ENCODE measurements at regions not wholly inside any gene's neighbourhood (a gene's known extent, or its start where the extent isn't known, plus 50 kb on each side); places are given as distances from the start of the nearest gene placed in this dataset.
"Not testable (repeated sequence)": the region's sequence is repeated elsewhere in the genome, so short reads cannot be mapped to it uniquely, and the experiment has no call there.

GRCh38 chrX:117458243-117458968 is 658.2 kb downstream of the KLHL13 start:
- DNase-seq: no peak

DNA sequence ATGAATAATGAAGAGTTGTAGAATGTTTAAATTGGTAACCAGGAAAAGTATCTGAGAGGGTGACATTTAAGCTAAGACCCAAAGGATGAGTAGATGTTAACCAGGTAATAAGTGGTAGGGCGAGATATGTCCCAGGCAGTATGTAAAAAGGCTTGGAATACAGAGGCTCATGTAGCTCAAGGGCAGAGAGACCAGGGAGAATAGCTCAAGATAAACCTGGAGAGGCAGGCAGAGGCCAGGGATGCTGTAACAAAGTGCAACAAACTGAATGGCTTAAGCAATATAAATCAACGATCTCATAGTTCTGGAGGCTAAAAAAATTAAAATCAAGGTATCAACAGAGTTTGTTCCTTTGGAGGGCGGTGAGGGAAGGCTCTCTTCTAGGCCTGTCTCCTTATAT is 660.8 kb downstream of the KLHL13 start:
- no peak for DNase-seq

DNA sequence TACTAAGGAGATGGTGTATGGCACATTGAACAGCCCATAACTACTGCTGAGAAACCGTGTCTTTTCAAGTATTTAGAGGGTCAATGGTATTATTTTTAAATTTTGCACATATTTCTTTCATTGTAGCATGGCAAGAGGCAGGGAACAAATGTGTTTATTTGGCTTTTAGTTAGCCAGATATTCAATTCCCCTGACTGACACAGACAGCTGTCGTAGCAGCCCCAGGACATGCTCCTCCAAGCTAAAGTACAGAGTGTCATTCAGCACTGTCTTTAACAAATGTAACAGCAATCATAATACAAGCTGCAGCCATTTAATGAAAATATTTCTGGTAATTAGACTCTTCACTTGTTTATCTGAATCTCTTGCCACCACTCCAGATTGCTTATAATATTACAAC is 687.1 kb downstream of the KLHL13 start:
- no peak for DNase-seq

- DNase-seq: no peak
Measured at GRCh38 chrX:117407449-117408150, 709.0 kb downstream of the KLHL13 start.

DNA sequence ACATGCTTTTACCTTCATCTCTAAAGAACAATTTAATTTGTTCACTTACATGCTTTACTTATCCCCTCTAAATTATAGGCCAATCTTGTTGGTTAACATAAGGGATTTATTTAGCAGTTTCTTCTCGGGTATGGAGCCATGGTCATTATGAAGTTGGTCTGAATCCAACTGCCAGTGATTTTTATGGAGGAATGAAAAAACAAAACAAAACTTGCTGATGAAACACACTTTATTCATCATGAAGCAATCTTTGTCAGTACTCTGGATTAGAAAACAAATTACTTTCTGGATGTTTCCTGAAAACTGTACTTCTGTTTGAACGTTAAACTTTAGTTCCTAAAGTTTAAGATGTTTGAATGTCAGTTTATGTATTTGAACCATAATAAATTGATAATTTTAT is 715.8 kb downstream of the KLHL13 start:
- DNase-seq: no peak

GRCh38 chrX:117400005-117400404 is 716.6 kb downstream of the KLHL13 start:
- DNase-seq: no peak

- no peak for DNase-seq
Measured at GRCh38 chrX:117397844-117398243, 718.8 kb downstream of the KLHL13 start.

GRCh38 chrX:117394506-117395070 is 722.0 kb downstream of the KLHL13 start:
- not testable (repeated sequence) for DNase-seq

GRCh38 chrX:117392360-117392759 is 724.2 kb downstream of the KLHL13 start:
- not testable (repeated sequence) for DNase-seq

GRCh38 chrX:117376460-117376859 is 740.1 kb downstream of the KLHL13 start:
- no peak for DNase-seq

DNA sequence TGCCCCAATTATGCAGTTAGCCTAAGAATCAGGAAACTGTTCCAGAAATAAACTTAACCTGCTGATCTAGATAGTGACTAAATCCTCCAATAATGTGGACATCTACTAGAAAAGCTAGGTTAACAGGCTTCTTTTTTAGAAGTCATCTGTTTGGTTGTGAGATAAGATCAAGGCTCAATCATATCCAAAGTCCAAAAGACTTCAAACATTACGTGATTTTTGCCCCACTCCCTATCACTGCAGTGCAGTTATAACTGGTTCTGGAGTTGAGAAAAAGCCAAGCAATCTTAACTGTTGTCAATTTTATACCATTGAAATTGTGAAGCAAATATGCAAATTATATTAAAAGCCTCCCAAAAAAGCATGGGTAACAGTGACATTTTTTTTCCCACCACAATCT is 781.4 kb downstream of the KLHL13 start:
- no peak for DNase-seq

DNA sequence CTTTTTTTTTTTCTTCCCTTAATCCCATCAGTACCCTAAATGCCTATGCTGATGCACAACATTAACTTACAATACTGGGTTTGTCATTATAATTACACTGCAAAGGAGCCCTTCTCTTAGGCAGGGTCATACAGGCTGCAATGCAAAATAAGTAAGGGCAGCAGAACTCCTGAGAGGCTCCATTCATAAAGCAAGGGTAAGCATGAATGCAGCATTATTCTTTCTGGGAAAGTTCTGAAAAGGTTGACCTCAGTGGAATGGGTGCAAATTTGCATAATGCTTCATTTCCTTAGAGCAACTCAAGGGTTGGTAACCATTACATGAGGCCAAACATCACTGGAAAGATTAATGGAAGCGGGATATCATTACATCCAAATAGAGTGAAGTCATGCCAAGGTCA is 789.2 kb downstream of the KLHL13 start:
- no peak for DNase-seq

DNA sequence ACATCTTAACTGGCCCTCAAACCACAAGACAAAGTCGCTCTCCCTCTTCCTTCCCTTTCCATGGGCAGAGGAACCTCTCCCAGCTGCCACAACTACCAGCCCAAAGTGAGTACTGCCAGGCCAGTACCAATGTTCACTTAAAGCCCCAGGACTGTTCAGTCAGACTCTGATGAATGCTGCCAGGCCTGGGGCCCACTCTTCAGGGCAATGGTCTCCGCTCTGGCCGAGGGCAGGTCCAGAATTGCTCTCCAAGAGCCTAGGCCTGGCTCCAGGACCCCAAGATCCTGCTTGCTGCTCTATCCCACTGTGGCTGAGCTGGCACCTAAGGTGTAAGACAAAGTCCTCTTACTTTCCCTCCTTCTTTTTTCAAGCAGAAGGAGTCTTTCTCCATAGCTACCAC is 790.9 kb downstream of the KLHL13 start:
- no peak for DNase-seq

- DNase-seq: no peak
Measured at GRCh38 chrX:117305168-117305766, 811.3 kb downstream of the KLHL13 start.

GRCh38 chrX:117301086-117301485 is 815.5 kb downstream of the KLHL13 start:
- DNase-seq: no peak

- DNase-seq: no peak
Measured at GRCh38 chrX:117291760-117292159, 824.9 kb downstream of the KLHL13 start.

- DNase-seq: no peak
Measured at GRCh38 chrX:117274965-117275364, 812.2 kb upstream of the CT83 start.

All from left hindlimb (tissue), 1 donor.